HG02943 (cell line): ENCODE measurements at regions not wholly inside any gene's neighbourhood (a gene's known extent, or its start where the extent isn't known, plus 50 kb on each side); places are given as distances from the start of the nearest gene placed in this dataset.
A peak's percentile ranks its signal among the peaks of the same experiment; 100 is the strongest.
"Not testable (repeated sequence)": the region's sequence is repeated elsewhere in the genome, so short reads cannot be mapped to it uniquely, and the experiment has no call there.

Experiments
- ATAC-seq: cut with Tn5 transposase; IDR thresholded peaks from one replicate; pipeline ENCODE4 v1.9.1; 2021; ENCODE audit warnings: mild to moderate bottlenecking, low read depth, moderate library complexity; ENCODE audit not compliant: unreplicated experiment

DNA sequence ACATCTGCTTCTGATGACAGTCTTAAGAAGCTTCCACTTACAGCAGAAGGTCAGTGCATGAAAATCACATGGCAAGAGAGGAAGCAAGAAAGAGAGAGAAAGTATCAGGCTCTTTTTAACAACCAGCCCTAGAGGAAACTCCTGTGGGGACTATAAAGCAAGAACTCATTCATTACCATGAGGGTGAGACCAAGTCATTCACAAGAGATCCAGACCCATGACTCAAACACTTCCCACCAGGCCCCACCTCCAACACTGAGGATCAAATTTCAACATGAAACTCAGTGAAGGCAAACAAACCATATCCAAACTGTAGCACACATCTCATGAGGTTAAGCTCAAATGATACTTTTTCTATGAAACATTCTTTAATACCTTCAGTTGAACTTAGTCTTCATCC, 643.2 kb upstream of the SYNCRIP start:
- no peak for ATAC-seq

DNA sequence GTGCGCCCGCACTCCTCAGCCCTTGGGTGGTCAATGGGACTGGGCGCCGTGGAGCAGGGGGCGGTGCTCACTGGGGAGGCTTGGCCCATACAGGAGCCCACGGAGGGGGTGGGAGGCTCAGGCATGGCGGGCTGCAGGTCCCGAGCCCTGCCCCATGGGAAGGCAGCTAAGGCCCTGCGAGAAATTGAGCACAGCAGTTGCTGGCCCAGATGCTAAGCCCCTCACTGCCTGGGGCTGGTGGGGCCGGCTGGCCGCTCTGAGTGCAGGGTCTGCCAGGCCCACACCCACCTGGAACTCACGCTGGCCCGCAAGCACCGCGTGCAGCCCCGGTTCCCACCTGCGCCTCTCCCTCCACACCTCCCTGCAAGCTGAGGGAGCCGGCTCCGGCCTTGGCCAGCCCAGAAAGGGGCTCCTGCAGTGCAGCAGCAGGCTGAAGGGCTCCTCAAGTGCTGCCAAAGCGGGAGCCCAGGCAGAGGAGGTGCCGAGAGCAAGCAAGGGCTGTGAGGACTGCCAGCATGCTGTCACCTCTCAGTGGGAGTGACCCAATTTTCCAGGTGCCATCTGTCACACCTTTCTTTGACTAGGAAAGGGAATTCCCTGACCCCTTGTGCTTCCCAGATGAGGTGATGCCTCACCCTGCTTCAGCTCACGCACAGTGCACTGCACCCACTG, 642.3 kb upstream of the SYNCRIP start:
- ATAC-seq = not testable (repeated sequence)

DNA sequence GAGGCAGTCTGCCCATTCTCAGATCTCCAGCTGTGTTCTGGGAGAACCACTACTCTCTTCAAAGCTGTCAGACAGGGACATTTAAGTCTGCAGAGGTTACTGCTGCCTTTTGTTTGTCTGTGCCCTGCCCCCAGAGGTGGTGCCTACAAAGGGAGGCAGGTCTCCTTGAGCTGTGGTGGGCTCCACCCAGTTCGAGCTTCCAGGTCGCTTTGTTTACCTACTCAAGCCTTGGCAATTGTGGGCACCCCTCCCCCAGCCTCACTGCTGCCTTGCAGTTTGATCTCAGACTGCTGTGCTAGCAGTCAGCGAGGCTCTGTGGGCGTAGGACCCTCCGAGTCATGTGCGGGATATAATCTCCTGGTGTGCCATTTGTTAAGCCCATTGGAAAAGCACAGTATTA, 640.9 kb upstream of the SYNCRIP start:
- not testable (repeated sequence) for ATAC-seq

DNA sequence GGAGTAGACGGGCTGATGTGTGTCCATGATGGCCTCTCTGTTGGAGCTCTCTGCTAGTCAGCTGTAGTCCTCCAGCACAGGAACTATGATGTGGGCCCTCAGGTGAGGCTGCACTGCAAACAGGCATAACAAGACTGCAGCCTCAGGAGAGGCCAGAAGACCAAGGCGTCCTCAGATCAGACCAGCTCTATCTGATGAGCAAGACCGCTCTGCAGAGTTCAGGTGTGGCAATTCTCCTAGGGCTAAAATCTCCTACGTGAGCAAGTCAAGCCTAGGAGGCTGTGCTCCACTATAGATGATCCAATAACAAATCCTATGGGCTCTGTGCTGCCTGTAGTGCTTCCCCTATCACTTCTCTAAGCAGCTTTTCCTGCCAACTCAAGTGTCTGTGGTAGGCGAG, 633.4 kb upstream of the SYNCRIP start:
- no peak for ATAC-seq

DNA sequence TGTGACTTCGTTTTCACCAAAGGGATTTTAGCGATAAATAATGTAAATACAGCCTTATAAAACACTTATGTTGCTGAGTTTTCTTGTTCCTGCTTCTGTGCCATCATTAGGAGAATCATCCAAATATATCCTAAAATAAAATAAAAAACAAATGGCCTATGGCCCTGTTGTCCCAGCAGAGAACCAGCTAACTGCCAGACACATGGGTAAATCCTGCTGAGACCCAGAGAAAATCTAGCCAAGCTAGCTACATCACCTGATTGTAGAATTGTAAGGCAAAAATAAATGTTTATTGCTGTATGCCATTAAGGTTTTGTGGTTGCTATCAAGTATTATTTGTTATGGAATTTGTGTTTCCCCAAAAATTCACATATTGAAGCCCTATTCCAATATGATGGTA, 631.2 kb upstream of the SYNCRIP start:
- no peak for ATAC-seq

DNA sequence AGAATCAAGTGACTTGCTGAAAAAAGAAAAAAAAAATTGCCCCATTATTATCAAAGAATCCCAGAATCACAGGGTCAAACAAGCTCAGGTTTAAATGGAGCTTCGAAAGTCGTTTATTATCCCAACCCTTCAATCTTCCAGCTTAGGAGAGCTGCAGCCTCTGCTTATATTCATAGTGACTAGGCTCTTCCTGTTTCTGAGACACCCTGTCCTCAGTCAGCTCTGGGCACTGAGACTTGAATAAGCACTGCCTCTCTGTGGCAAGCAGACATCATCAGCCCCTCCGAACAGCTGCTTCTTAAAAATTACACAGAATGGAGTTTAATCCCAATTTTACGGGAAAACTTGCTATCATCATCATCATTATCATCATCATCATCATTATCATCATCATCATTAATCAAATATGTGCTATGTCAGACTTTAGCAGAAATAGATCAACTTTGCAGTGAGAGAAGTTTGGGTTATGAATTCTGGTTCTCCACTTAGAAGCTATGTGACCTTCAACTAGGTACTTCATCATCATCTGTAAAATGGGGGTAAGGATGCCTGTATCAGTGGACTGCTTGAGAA, 614.0 kb upstream of the SYNCRIP start:
- ATAC-seq = no peak

DNA sequence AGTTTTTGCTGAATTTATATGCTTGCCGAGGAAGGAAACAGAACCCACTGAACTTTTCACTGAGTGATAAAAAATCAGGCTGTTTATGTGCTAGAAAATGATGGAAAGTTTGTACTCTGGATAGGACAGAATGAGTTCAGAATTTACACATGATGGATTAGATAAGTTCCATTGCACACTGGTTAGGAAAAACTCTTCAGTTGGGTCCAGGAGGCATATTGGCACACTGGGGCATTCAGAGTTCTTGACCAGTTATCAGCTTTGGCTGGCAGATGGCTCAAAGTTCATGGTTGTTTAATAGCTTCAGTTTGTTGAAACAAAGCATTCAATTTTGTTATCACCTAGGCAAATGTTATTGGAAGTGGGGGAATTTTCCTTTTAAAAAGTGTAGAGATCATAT, 613.3 kb upstream of the SYNCRIP start:
- ATAC-seq = no peak

DNA sequence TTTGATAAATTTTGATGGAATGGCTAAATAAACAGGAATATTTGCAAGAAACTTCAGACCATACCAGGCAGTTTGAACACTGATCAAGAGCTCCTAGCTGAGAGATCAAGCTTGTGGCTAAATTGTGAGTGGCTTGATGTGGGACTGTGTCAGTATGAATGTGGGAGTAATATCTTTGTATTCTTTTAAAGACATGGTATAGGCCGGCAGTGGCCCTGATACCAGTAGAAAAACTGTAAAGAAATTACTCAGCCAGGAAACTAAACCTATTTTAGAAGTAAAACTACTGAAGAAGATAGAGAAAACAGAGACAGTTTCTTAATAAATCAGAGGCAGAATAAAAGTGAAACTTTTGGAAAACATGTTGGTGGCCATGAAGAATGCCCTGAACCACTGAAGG, 608.4 kb upstream of the SYNCRIP start:
- no peak for ATAC-seq

DNA sequence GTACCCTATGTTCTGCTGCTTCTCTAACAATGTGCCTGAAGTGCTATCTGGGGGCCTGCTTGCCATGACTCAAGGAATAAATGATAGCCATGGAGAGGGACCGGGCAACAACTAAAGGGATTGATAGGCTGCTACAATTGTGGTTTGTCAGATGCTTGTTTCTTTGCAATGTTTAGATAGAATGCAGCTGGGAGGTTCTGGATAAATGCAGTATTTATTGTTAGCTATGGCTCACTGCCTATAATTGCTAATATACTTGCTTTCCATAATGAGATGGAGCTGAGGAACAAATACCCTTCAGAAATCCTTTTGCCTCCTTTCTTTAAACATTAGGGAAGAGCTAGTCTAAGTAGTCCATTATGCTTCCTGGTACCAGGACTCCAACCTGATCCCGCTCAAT, 575.2 kb upstream of the SYNCRIP start:
- ATAC-seq = no peak

DNA sequence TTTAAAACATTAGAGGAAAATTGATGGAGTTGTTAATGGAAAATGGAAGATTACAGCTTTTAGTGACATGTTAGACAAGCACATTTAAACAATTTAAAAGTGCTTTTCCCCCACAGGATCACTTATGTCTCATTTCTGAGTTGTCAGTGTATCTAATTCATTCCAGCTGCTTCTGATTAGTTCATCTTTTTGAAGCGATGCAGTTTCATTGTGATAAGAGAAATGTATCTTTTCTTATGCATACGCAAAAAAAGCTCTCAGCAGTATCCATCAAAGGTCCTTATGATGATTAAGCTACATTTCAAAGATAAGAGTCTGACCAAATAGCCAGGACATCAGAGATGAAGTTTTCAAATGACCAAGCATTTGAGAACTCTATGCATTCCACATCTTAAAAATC, 572.6 kb upstream of the SYNCRIP start:
- no peak for ATAC-seq

DNA sequence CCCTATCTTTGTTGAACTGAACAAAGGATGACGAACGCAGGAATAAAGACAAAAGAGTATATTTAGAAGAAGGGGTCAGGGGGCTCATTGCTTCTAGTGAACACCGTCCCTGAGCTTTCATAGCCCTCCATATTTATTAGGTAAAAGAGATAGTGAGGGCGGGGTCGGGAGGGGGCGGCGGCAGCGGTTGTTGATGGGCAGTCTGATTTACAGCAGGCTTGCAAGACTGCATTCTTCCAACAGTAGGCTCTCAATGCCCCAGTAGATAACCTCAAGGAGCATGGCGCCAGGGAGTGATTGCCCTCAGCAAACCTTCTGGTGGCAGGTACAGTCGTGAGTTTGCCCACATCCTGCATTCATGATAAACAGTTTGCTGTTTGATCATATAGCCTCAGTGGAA, 563.3 kb upstream of the SYNCRIP start:
- no peak for ATAC-seq

DNA sequence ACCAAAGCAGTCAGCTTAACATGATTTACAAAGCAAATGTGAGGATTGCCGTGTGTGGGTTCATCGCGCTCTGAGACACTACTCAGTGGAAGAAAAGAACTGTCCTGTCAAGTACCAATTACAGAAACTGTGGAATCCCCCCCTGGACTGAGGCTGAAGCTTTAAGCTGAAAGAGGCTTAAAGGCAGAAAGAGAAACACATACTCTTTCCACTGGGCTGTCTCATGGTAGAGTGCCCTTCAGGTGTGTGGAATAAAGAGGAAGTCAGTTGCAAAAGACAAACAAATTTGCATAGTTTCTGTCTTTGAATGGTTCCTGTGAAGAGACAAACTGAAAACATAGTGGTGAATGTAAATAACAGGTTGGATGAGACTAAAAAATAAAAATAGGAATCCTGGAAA, 560.4 kb upstream of the SYNCRIP start:
- no peak for ATAC-seq

DNA sequence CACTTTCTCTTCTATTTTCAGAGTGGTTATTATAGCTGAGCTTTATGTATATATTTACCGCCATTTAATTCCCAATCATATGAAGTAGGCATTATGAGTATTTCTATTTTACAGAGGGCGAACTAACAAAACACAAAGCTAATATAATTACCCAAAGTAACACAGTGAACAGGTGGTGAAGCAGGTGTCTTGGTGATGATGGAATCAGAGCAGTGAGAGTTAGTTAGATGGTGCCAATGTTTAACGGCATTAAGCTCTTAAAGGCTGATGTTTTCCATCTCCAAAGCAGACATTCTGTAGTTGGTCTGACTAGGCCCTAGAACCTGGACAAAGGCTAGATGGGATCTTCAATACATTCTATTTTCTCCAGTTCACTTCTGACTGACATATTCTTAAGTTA, 551.1 kb upstream of the SYNCRIP start:
- ATAC-seq = no peak

DNA sequence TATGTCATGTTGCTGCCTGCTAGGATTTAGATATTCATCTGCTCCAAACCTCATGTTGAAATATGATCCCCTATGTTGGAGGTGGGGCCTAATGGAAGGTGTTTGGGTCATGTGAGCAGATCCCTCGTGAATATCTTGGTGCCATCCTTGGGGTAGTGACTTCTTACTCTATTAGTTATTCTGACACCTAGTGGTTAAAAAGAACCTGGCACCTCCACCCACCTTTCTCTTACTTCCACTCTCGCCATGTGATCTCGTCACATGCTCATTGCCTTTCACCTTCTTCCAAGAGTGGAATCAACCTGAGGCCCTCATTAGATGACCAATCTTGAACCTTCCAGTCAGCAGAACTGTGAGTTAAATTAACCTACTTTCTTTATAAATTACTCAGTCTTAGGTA, 549.4 kb upstream of the SYNCRIP start:
- peak; percentile 83 for ATAC-seq

DNA sequence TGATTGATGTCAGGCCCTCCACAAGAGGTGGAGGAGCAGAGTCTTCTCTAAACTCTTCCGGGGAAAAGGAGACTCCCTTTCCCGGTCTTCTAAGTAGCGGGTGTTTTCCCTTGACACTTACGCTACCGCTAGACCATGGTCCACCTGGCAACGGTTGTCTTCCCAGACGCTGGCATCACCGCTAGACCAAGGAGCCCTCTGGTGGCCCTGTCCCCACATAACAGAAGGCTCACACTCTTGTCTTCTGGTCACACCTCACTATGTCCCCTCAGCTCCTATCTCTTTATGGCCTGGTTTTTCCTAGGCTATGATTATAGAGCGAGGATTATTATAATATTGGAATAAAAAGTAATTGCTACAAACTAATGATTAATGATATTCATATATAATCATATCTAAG, 532.5 kb upstream of the SYNCRIP start:
- not testable (repeated sequence) for ATAC-seq

DNA sequence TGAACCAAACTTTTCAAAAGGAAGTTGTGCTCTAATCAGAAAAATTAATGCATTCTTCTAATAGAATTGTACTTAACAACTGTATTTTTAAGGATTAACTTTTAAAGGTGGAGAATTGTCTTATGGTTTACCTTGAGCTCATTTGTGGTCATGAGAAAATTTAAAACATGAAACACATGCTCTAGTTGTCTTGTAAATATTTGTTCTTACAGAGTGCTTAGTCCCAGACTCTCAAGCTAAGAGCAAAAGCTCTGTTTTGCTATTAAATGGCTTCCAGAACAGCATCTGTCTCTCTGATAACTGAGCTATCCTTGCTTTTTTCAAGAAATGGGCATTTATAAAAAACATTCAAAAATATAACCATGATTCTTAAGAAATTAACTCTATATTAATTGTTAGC, 512.2 kb upstream of the SYNCRIP start:
- ATAC-seq = no peak

DNA sequence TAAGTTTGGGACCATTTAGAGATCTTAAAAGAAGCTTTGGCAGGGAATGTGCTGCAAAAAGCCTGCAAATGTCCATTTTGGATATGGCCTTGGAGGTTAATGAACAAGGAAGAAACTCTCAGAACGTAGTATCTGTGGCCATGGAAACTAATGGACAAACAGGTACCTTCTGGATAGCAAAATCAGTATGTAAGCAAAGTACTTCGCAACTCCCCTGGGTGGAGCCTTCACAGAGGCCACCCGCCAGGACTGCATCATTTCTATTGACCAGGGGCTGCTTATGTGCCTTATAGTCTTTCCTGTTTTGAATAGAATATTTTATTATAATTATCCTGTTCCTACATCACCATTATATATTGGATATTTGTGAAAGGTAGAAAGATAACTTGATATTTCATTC, 510.8 kb upstream of the SYNCRIP start:
- ATAC-seq = no peak

DNA sequence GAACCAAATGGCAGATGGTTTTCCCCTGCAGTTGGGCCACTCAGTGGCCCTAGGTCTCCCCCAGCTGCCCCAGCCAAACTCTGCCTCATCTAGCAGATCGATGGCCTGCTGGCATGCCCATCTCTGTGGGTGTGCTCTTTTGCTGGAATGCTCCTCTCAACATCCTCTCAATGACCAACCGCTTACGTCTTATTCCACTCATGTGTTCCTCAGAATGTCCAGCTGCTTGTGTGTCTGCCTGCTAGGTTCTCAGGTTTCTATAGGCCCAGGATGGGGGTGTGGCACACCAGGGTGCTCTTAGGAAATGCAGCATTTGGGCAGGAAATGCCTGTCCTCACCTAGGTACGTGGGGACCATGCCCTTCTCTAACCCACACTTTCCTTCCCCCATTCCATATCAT, 509.9 kb upstream of the SYNCRIP start:
- no peak for ATAC-seq

DNA sequence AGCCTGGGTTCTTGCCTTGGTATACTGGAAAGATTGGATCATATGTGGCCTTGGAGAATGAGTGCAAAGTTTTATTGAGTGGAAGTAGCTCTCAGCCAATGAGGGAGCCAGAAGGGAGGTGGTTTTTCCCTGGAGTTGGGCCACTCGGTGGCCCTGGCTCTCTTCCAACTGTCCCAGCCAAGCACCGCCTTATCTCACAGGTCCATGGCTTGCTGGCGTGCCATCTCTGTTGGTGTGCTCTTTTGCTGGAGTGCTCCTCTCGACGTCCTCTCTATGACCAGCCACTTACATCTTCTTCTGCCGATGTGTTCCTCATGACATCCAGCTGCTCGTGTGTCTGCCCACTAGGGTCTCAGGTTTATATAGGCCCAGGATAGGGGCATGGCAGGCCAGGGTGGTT, 505.9 kb upstream of the SYNCRIP start:
- ATAC-seq = no peak

DNA sequence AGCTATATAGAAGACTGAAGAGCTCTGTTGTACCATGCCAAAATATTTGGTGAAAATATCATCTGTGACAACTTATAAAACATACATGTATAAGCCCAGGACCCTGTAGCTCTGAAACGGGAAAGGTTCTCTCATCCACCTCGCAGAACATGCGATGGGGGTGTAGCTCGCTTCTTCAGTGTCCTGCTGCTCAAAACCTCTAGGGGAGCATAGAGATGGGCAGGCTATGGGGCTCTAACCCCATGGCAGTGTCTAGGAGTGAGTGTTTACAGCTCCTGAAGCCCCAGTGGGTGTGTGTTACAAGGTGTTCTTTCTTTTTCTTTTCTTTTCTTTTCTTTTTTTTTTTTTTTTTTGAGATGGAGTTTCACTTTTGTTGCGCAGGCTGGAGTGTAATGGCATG, 505.2 kb upstream of the SYNCRIP start:
- ATAC-seq = no peak

DNA sequence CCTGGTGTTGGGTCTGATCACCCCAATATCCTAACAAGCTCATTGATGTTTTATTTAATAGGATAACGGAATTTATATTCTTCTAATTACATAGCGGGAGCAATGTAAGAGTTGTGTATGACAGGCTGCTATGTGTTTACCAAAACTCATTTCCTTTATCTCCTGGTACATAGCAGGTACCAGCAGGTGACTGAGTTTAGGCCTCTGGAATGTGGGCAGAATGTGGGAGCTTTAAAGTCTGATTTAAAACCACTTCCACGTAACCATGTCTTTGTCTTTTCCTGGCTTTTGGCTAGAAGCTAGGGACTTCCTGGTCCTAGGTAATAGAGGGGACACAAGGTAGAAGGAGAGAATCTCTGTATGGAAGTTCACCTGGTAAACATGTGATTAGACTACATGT, 504.6 kb upstream of the SYNCRIP start:
- ATAC-seq = no peak

DNA sequence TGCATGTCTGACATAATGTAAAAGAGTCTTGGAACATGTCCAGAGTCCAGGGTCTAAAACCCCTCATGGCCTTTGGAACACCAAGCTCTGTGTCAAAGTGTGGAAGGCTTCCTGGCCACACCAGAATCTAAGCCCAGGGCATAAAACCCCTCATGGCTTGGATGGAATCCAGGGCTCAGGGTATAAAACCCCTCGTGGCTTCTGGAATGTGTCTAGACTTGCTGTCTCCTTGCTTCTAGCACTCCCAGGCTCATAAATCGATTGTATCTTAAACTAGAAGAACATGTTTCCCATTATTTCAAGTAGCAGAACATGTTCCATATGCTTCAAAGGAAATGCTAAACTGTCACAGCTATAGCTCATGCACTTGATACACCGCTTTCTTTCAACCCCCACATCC, 504.1 kb upstream of the SYNCRIP start:
- not testable (repeated sequence) for ATAC-seq

DNA sequence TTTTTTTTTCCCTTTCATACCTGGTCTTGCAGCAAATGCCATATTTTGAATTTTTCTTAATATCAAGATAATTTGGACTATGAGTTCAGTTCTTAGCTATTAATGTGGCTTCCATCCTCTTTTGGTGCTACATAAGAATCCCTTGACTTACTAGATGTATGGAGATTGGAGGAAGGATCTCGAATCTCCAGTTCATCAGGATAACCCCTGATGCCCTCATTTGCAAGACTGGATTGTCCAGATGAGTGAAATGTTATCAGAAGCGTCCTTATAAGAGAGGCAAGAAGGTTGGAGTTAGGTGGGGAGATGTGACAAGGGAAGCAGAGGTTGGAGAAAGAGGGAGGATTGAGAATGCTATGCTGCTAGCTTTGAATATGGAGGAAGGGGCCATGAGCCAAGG, 499.6 kb upstream of the SYNCRIP start:
- ATAC-seq = no peak
